Kidney (tissue), 13 donors: ENCODE measurements at regions not wholly inside any gene's neighbourhood (a gene's known extent, or its start where the extent isn't known, plus 50 kb on each side); places are given as distances from the start of the nearest gene placed in this dataset.

Experiments
- DNase-seq, 5 donors: peaks; one replicate each; pipeline ENCODE4 v3.0.0-alpha.2; 2013 to 2020
- FAIRE-seq: peaks from 2 replicates; lab custom pipeline; 2012; peaks lifted over from hg19 to GRCh38; lab: Jason Lieb, UNC
- H3K27ac ChIP-seq, 2 donors: one replicate each; pipeline ENCODE4 v1.7.0; 2013; ENCODE audit warnings: low read depth in 2 of 2, low read length in 2 of 2, inconsistent platforms in 1 of 2
- H3K27me3 ChIP-seq: one replicate; pipeline ENCODE4 v1.7.1; 2013; ENCODE audit warnings: low read length, inconsistent platforms; ENCODE audit not compliant: control insufficient read depth, insufficient read depth
- H3K36me3 ChIP-seq, 3 donors: one replicate each; pipeline versions ENCODE4 v1.7.0 to v1.7.1; 2013; ENCODE audit warnings: low read length in 3 of 3, control low read depth in 1 of 3, inconsistent platforms in 1 of 3; ENCODE audit not compliant: insufficient read depth in 3 of 3, control insufficient read depth in 2 of 3
- H3K4me1 ChIP-seq, 3 donors: one replicate each; pipeline versions ENCODE4 v1.7.0 to v1.7.1; 2013; ENCODE audit warnings: low read length in 3 of 3, inconsistent platforms in 1 of 3, low read depth in 1 of 3; ENCODE audit not compliant: control insufficient read depth in 2 of 3, insufficient read depth in 2 of 3
- H3K4me3 ChIP-seq, 3 donors: one replicate each; pipeline versions ENCODE4 v1.7.0 to v1.8.1; 2013; ENCODE audit warnings: low read length in 3 of 3, control low read depth in 1 of 3, inconsistent platforms in 1 of 3
- H3K9ac ChIP-seq, 3 donors: one replicate each; pipeline versions ENCODE4 v1.7.0 to v1.7.1; 2013; ENCODE audit warnings: low read length in 3 of 3, control low read depth in 1 of 3, inconsistent platforms in 1 of 3
- H3K9me3 ChIP-seq, 3 donors: one replicate each; pipeline versions ENCODE4 v1.7.0 to v1.7.1; 2013; ENCODE audit warnings: low read length in 3 of 3, control low read depth in 1 of 3, inconsistent platforms in 1 of 3; ENCODE audit not compliant: control insufficient read depth in 2 of 3, insufficient read depth in 1 of 3
- CTCF ChIP-seq: IDR thresholded peaks from 3 replicates; pipeline ENCODE4 v1.5.1; 2012; ENCODE audit warnings: mild to moderate bottlenecking, moderate library complexity, borderline replicate concordance; ENCODE audit not compliant: insufficient read depth; ENCODE audit errors: extremely low read depth
- intact Hi-C: fragments of 100-400 bp; cut with DNase I; formaldehyde crosslinking; loops from one replicate; pipeline ENCODE4 v1.11.1; 2022
- donor health status: control.
- donor health status: control.
- donor health status: control.
- donor health status: control.
- donor health status: control.
- donor health status: DM: yes; HTN: yes; CAD: no.
- donor health status: Normal renal cell carcinoma (clear cell type).

GRCh38 chr10:4758256-4758655, 67.8 kb upstream of the AKR1E2 start:
- intact Hi-C loops, result no loop called here
- no peaks in the 10 kb centered on the region for H3K9me3 ChIP-seq
- no peaks in the 10 kb centered on the region for H3K4me1 ChIP-seq
- H3K9ac ChIP-seq, result no peak overlapping the region
- no peaks in the 10 kb centered on the region for H3K27me3 ChIP-seq
- H3K4me3 ChIP-seq, result no peak overlapping the region
- H3K36me3 ChIP-seq, result no peaks in the 10 kb centered on the region
- FAIRE-seq (no peak), DNase-seq (no peak)
- H3K27ac ChIP-seq, result no peak overlapping the region
- no peak for TF ChIP-seq CTCF

GRCh38 chr10:4755286-4755989, 70.6 kb upstream of the AKR1E2 start:
- intact Hi-C loops, result no loop called here
- no peak for FAIRE-seq
- no peaks in the 10 kb centered on the region for H3K9me3 ChIP-seq
- no peaks in the 10 kb centered on the region for H3K36me3 ChIP-seq
- H3K4me1 ChIP-seq, result no peaks in the 10 kb centered on the region
- H3K4me3 ChIP-seq, result no peak overlapping the region
- DNase-seq, result peak; percentile 46 to 78 (median 63)
- H3K27ac ChIP-seq, result no peak overlapping the region
- no peak for TF ChIP-seq CTCF
- H3K27me3 ChIP-seq, result no peaks in the 10 kb centered on the region
- H3K9ac ChIP-seq, result no peak overlapping the region

GRCh38 chr10:4754143-4754542, 71.9 kb upstream of the AKR1E2 start:
- FAIRE-seq, result no peak
- Histone ChIP-seq H3K9ac (no peak overlapping the region), H3K9me3 (no peaks in the 10 kb centered on the region), H3K36me3 (no peaks in the 10 kb centered on the region), H3K27ac (no peak overlapping the region), H3K4me1 (no peaks in the 10 kb centered on the region), H3K27me3 (no peaks in the 10 kb centered on the region), H3K4me3 (no peak overlapping the region)
- no peak for DNase-seq
- no peak for TF ChIP-seq CTCF
- intact Hi-C loops, result no loop called here

- intact Hi-C loops, result no loop called here
- H3K4me3 ChIP-seq, result no peak overlapping the region
- no peaks in the 10 kb centered on the region for H3K27me3 ChIP-seq
- H3K4me1 ChIP-seq, result no peaks in the 10 kb centered on the region
- DNase-seq, result no peak
- TF ChIP-seq CTCF, result no peak
- no peak overlapping the region for H3K9ac ChIP-seq
- FAIRE-seq, result no peak
- no peaks in the 10 kb centered on the region for H3K36me3 ChIP-seq
- H3K27ac ChIP-seq, result no peak overlapping the region
- H3K9me3 ChIP-seq, result no peaks in the 10 kb centered on the region
Measured at GRCh38 chr10:4751211-4751610, 74.8 kb upstream of the AKR1E2 start.
